Kidney glomerular epithelial cell (primary cell): ENCODE measurements at regions not wholly inside any gene's neighbourhood (a gene's known extent, or its start where the extent isn't known, plus 50 kb on each side); places are given as distances from the start of the nearest gene placed in this dataset.
"Not testable (repeated sequence)": the region's sequence is repeated elsewhere in the genome, so short reads cannot be mapped to it uniquely, and the experiment has no call there.

Experiments
- DNase-seq: peaks from one replicate; lab custom pipeline; 2025; lab: John Stamatoyannopoulos, UW

DNA sequence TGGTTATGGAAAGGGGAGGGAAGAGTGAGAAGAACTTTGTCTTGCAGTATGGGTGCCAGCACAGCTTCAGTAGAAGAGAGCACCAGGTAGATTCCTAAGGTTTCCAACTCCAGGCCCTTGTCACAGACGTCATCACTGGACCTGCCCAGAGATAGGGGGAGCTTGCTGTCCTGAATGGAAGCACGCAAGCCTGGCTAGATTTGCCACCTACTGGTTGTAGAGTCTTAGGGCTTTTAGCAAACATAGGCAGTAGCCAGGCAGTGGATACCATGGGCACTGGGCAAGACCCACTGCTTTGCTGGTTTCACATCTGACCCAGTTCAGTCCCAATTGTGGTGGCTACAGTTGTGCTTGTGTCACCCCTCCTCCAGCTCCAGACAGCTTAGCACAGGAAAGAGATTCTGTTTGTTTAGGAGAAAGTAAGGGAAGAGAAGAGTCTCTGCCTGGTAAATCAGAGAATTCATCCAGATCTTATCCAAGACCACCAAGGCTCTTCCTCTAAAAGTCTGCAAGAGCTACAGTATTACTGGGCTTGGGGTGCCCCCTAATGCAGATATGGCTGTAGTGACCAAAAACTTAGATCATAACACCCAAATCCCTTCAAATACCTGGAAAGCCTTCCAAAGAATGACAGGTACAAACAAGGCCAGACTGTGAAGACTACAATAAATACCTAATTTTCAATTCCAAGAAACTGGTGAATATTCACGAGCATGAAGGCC is 158.9 kb downstream of the HINT1 start:
- DNase-seq, result no peak

DNA sequence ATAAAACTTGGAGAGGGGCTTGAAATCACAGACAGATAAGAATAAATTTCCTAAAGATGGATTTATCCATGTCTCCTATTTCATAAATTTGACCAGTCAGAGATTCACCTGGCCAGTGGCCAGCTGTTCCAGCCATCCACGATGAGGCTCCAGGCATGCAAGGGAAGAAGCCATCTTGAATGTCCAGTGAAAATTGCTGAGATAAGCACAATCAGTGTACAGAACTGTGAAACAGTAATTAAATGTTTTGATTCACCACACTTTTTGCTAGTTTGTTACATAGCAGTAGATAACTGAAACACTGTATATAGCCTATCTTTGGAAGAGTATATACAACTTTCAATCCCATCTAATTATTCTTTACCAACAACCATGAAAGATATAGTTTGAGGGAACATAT is 163.5 kb downstream of the HINT1 start:
- DNase-seq, result no peak

DNA sequence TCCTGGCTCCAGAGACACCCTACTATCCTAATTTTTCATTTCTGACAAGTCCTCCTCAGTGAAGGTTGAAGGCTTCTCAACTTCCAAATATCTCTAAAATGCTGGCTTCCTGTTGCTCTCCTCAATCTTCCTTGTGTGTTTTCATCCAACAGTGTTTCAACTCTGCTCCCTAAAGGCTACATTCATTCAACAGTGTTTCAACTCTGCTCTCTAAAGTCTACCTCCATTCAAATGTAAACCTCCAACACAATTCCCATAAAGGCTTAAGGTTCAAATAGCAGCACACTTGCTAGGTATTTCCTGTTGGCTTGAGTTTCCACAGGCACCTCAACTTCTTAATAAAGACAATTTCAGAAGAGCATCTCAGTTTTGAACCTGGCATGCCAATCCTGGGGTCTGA is 164.8 kb downstream of the HINT1 start:
- no peak for DNase-seq

DNA sequence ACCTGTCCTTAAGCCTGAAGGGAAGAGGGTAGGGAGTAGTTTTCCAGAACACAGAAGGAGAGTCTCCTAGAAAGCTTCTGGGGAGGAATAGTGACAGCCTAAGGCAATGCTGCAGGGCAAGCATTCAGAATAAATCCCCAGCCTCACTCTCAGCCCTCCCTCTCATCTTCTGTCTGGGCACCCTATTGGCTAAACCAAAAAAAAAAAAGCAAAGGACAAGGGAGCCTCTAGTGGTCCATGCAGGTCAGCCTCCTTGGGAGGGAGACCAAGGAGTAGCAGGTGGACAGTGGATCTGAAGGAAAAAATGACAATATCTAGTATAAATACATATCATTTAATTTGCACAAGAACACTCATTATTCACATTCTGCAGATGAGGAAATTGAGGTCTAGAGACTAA is 168.3 kb downstream of the HINT1 start:
- not testable (repeated sequence) for DNase-seq

DNA sequence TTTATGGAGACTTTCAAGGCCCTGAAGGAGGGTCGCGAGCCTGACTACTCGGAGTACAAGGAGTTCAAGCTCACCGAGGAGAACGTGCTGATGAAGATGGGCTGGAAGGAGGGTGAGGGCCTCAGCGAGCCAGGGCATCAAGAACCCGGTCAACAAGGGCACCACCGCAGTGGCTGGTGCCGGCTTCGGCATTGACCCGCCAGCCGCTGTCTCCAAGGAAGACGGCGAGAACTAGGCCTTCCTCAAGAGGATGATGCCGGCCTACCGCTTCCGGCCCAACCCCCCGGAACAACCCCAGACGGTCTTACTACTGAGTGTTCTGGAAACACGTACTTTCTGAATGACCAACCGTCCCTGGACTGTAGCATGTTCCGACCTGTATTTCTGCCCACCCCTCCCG is 169.2 kb downstream of the HINT1 start:
- no peak for DNase-seq

DNA sequence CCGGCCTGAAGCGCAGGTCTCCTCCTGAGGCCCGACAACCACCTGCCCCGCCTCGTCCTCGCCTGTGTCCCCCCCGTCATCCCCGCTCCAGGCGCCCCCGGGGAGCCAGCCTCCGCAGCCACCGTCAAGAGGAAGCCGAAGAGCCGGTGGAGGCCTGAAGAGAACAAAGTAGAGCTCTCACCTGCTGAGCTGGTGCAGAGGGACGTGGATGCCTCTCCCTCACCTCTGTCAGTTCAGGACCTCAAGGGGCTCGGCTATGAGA is 169.9 kb downstream of the HINT1 start:
- no peak for DNase-seq

DNA sequence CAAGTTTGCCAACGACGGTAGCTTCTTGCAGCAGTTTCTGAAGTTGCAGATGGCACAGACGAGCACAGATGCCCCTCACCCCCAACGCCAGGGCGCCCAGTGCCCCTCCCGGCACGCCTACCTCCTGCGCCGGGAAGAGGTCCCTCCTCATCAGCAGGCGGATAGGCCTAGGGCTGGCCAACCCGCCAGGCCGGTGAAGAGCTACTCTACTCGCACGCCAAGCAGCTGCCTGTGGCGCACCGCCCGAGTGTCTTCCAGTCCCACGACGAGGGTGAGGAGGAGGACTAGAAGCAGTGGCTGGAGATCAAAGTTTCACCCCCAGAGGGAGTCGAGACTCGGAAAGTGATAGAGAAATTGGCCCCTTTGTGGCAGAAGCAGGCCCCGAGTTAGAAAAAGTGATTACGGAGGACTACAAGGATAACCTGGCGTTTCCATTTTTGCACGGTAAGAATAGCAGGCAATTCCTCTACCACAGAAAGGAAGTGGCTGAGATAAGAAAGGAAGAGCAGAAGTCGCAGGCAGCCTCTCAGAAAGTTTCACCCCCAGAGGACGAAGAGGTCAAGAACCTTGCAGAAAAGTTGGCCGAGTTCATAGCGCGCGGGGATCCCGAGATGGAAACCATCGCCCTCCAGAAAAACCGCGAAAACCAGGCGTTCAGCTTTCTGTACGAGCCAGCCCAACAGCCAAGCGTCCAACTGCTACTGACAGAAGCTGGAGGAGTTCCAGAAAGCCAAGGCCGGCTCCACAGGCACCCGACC is 170.4 kb downstream of the HINT1 start:
- DNase-seq, result no peak

DNA sequence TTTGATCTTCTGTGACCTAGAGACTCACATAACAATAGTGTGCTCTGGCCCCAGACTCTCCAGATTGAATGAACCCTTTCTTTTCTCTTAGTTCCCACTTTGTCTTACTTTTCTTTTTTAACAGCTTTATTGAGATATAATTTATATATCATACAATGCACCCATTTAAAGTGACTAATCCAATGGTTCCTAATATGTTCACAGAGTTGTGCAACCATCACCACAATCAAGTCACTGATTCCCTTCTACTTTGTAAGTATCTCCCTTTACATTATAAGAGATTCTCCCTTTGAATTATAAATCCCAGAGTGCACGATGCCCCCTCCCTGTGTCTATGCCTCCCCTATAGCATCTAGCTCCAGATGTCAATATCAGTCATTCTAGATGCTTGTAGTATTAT is 172.4 kb downstream of the HINT1 start:
- DNase-seq, result no peak

DNA sequence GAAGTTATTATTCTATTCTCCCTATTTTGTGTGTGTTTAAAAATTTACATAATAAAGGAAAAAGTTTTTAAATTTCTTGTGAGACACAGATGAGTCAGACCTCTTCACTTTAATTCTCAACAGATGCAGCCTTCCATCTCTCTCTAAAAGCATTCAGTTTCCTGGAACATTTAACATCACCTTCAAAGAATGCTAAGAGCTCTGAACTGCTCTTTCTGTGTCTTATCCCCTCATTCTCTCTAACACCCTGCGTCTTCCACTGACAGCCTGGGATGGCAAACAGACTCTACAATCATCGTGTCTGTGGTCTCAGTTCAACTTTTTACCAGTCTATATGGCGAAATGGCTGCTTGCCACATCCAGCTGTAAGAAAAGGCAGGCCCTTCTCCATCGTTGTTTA is 173.0 kb downstream of the HINT1 start:
- DNase-seq, result no peak

DNA sequence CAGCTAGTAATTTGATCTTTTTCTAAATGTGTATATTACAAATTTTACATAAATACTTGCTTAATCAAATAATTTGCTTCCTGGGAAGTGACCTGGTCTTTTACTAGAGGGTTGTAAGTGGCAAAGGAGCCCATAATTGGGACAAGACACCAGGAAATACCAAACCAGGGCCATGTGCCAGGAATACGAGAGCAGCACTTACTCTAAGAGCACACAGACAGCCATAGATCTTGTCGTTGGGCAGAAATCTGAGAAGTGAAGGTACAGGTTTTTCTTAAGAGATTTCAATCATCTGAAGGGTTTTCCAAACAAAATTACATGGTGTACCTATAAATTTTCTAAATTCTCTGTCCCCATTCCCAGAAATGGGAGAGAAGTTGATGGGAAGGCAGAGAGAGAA is 179.3 kb downstream of the HINT1 start:
- no peak for DNase-seq

DNA sequence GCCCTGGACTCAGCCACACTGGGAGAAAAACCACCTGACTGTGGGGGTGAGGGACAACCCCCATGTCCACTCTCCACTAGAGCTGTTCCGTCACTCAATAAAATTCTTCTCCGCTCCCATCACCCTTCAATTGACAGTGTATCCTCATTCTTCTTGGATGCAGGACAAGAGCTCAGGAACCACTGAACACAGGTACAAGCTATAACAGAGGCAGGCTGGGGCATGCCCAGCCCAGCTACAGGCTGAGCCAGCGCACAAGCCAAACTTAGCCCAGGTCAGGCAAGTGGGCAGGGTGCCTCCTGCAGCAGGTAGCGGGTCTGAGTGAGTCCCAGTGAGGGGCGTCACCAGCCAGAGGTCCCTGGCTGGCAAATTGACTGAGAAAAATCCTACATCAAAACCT is 183.4 kb downstream of the HINT1 start:
- DNase-seq, result no peak

DNA sequence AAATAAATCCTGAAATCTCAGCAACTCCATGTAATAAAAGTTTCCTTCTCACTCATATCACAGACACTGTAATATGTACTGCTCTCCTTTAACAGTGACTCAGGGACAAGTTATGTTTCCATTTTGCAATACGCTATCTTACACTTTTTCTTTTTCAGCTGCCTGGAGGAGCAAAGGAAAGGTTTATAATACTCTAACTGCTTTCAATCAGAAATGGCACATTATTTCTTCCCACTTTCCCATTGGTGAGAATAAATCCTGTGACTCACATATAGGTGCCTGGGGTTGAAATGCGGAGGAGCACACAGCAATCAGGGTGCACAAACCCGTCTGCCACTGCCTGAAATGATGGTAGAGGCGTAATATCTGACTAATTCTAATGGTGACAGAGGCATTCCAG is 186.6 kb downstream of the HINT1 start:
- no peak for DNase-seq

DNA sequence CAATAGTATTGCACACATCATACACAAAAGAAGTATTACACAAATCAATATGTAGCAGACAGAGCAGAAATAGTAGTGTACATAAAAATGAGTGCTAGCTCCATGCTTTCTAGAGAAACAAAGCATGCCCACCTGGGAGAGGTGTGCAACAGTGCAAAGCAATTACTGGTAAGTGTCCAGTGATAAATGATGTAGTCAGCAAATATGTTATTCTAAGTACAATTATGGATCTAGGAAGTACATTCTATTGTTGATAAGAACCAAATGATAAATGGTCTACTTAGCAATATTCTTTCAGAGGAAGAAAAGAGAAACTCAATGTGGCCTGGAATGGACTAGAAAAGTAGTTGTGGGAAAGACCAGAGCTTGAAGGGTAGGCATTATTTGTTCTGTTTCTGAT is 188.6 kb downstream of the HINT1 start:
- DNase-seq, result no peak

DNA sequence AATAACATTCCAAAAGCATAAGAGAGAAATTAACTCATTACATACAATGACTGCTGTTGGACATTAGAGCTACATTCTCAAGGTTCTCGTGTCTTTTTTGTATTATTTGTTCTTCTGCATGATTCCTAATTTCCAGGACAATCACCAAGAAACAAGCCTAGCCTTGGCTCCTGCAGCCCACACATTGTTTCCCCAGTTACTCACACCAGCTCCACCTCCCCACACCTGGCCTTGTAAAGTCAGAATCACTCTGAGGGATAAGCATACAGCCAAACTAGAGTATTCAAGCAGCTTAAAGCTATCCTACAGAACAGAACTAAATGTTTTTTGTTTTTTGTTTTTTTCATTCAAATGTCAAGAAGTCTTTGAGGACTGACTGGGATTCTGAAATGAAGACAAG is 189.2 kb downstream of the HINT1 start:
- DNase-seq, result no peak

DNA sequence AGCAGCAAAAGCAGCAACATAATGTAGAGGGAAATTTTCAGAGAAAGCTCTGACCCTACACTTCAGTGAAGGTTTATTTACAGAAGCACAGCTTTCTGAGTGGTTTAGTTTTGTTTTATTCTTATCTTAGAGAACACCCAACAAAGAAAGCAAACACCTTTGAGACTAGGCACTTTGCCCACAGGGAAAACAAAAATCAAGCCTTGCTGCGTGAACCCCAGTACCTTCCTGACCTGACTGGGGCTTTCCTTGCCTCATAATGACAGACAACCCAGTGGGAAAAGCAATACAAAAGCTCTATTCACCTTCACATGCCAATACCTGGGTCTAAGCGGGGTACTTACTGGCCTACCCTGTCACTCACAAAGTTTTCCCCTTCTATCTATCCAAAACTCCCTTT is 189.8 kb downstream of the HINT1 start:
- no peak for DNase-seq

DNA sequence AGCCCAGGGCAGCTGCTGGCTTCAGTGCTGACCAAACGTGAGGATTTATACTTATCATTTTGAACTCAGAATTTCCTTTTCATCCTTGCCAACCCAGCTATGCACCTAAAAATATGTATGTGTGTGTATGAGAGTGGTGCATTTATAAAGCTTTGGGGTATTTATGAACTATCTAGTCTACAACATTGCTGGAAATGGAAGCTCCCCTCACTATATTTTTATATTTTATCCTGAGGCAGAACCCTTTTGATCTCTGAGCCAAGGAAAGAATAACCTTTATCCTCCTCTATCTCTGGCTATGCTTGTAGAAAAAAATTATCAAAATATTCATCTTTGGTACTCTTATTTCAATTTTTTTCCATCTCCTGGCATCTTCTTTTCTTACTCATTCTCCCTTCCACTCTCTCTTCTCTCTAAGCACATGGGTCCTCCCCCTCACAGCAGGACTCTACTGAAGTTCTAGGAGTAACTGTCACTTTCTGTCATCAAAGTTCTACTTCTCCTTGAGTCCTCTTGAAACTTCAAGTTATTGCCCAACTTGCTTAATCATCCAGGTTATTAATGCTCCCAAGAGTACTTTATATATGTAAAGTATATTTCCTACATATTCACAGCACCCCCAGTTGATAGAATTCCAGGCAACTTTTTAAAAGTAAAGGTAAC is 190.9 kb downstream of the HINT1 start:
- DNase-seq, result no peak

DNA sequence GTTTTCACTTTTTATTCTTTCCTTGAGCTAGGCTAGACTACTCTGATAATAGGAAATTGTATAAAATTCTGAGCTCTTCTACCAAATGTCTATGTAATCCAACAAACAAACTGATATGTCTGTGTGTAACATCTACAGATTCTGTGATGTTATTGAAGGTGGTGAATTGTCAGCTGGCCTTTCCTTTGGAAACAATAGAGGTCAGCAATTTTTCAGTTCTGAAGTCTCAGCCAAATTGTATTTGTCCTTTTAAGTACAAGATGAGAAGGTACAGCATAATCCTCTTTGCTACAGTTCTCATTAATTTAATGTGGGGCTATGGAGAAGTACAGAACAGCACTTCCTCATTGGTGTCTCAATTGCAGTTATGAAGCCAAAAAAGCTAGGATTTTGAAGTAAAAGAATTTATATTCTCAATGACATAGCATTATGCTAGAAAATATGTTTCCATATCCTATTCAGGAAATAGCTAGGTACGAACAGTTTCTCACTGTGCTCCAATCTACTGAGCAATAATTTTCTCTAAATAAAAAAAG is 198.0 kb downstream of the HINT1 start:
- no peak for DNase-seq

DNA sequence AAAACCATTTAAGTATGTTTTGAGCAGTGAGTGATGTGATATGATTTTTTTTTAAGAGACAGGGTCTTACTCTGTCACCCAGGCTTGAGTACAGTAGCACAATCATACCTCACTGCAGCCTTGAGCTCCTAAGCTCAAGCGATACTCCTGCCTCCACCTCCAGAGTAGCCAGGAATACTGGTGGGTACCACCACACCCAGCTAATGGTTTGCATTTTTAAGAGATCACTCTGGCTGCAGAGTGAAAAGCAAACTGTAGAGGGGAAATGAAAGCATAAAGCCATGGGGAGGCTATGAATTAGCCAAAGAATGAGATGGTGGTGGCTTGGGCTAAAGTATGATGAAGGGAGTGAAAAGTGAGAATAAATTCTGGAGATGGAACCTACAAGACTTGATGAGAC is 199.1 kb downstream of the HINT1 start:
- DNase-seq, result no peak

DNA sequence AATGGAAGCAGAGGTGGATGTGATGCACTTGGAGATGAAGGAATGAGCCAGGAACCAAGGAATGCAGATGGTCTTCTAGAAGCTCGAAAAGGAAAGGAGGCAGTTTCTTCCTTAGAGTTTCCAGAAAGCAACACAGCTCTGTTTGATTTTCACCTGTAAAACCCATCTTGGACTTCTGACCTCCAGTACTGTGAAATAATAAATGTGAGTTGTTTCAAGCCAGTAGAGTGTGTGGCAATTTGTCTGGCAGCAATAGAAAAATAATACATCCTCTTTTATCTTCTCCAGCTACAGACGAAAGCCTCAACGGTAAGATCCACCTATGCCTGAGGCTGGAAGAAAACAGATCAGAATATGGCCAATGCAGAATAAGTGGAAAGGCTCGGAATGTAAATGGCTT is 199.7 kb downstream of the HINT1 start:
- no peak for DNase-seq

DNA sequence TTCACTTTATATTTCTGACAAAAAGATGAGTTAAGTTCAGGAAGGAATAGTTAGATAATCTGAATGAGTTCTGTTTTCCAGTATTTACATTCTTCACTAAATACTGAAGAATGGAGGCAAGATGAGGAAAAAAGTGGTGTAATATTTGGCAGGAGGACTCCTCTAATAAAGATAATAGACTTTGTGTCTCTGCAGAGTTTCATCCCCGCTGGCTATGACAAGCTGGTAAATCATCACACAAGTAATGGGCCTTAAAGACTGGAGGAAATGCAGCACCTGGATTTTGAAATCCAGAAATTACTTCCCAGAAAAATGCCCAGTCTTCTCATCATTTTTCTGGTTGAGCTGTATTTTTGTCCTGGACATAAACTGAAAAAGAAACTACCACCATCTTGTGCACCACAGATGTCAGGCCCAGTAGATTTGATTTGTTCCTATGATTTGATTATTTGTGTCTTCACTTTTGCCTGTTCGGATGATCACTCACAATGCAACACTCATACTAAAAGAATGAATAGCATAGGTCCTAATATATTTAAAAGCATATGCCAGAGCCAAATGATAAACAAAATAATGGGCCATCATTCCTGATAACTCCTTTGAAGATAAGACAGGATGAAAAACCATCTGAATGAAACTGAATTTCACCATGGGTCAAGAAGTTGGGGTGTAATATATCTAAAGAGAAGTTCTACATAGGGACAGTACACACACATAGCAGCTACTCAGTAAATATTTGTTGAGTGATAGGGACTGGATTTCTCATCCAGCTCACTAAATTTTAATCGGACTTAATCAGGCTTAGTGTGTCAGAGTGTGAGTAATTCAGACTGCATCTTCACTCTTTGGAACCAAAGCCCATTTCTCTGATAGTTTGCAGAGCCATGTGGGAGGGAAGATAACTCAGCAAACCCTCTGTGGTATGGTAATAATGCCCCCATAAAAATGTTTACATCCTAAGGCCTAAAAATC is 200.5 kb downstream of the HINT1 start:
- DNase-seq, result no peak

DNA sequence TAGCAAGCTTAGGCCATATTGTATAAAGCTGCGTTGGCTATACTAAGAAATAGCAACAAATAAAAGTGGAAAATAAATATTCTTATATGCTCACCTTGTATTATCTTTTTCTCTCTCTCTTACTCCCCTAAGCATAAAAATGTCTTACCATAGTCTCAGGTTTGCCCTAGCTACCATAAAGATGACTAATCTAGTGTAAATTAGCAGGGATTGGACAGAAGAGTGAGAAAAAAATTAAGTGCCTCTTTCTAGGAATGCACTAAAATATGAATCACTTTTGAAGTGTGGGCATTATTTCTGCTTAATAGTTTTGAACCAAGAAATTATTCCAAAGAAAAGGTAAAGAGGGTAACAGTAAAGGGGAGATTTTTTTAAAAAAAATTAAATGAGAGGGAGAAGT is 201.3 kb downstream of the HINT1 start:
- no peak for DNase-seq

DNA sequence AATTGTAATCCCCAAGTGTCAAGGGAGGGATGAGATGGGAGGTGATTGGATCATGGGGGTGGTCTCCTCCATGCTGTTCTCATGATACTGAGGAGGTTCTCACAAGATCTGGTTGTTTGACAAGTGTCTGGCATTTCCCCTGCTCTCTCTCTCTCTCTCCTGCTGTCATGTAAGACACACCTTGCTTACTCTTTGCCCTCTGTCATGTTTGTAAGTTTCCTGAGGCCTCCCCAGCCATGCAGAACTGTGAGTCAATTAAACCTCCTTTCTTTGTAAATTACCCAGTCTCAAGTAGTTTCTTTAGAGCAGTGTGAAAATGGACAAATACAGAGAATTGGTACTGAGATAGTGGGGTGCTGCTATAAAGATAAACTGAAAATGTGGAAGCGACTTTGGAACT is 207.9 kb downstream of the HINT1 start:
- DNase-seq, result no peak
